ENCODE measurements at regions not wholly inside any gene's neighbourhood (a gene's known extent, or its start where the extent isn't known, plus 50 kb on each side); places are given as distances from the start of the nearest gene placed in this dataset.

DNA sequence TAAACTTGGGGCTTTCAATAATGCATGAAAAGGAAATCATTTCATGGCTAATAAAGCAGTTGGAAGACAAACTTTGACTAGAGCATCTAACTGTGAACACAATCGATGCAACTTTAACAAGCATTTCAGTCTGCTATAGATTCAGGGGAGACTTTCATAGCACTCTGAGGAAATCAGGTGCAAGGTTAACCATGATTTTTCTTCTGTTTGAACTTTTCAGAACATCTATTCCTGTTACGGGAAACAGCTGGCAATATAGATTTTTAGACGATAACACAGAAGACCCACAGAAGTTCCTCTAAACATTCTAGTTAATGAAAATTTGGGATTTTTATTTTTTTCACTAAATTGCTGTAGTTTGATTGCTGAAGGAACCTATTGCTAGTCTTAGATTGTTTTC, 177.3 kb downstream of the TRIM33 start:
- Histone ChIP-seq H3K56ac (ENCODE audit: insufficient read length, low read depth, low read length) (no peak overlapping the region), H4K91ac (ENCODE audit: insufficient read length, low read depth, low read length) (no peak overlapping the region), H3K79me1 (ENCODE audit: insufficient read depth, low read depth, low read length, poor library complexity, severe bottlenecking) (no peaks in the 10 kb centered on the region), H3K14ac (ENCODE audit: insufficient read depth, low read length) (no peak overlapping the region), H2AFZ (ENCODE audit: low read length) (no peak overlapping the region), H2BK5ac (ENCODE audit: insufficient read length, low read length) (no peak overlapping the region), H3K18ac (ENCODE audit: insufficient read length, low read depth, low read length) (no peak overlapping the region), H3K23me2 (ENCODE audit: insufficient read length, low read depth, low read length, poor library complexity, severe bottlenecking) (no peaks in the 10 kb centered on the region), H3K79me2 (ENCODE audit: insufficient read depth, low read length) (no peaks in the 10 kb centered on the region), H4K5ac (ENCODE audit: insufficient read length, low read depth, low read length) (no peak overlapping the region), H3K4ac (ENCODE audit: low read depth, low read length) (no peak overlapping the region), H2BK12ac (ENCODE audit: insufficient read length, low read depth, low read length) (no peak overlapping the region), H3K27ac (ENCODE audit: insufficient read length, low read depth, low read length) (no peak overlapping the region), H3T11ph (ENCODE audit: low read length) (no peak overlapping the region), H3K23ac (ENCODE audit: insufficient read length, low read depth, low read length) (no peak overlapping the region), H3K27me3 (ENCODE audit: insufficient read depth, low read length) (no peaks in the 10 kb centered on the region), H2AK5ac (ENCODE audit: insufficient read length, low read length) (no peak overlapping the region), H2BK20ac (ENCODE audit: low read depth, low read length, poor library complexity, severe bottlenecking) (no peak overlapping the region), H2BK120ac (ENCODE audit: low read depth, low read length, poor library complexity, severe bottlenecking) (no peak overlapping the region), H3K4me1 (ENCODE audit: insufficient read depth, low read length) (no peaks in the 10 kb centered on the region), H3K4me2 (ENCODE audit: insufficient read depth, insufficient read length, low read length) (no peak overlapping the region), H3K9me3 (ENCODE audit: control insufficient read depth, low read depth, low read length) (no peaks in the 10 kb centered on the region), H3K9ac (ENCODE audit: extremely low read depth, insufficient read length, low read length) (no peak overlapping the region), H4K8ac (replicated peaks; ENCODE audit: insufficient read length, low read depth, low read length) (no peak overlapping the region), H4K20me1 (ENCODE audit: control insufficient read depth, insufficient read depth, insufficient read length) (no peaks in the 10 kb centered on the region), H2BK15ac (ENCODE audit: low read depth, low read length) (no peak overlapping the region)
- Mint-ChIP-seq H3K4me1 (peaks cover 0 to 5% of the 10 kb centered on the region in 2 experiments; a peak in 1 of 4 replicates), H3K9me3 (peaks cover 0 to 2% of the 10 kb centered on the region in 2 experiments; a peak in 1 of 5 replicates), H3K4me3 (no peak overlapping the region), H3K27ac (no peak overlapping the region), H3K36me3 (ENCODE audit: insufficient read depth in 1 of 3, low read depth in 3 of 3) (no peaks in the 10 kb centered on the region; a peak in 1 of 7 replicates), H3K27me3 (ENCODE audit: low read depth) (peaks cover 20% of the 10 kb centered on the region)
- WGBS (ENCODE audit: extremely low coverage, insufficient read length, low lambda C conversion rate) = no CpG with 5 or more reads among the region's 3 CpGs
- no peak for TF ChIP-seq CTCF (conservative IDR thresholded peaks at IDR 0.05)
- no peak for DNase-seq
